ENCODE measurements at regions not wholly inside any gene's neighbourhood (a gene's known extent, or its start where the extent isn't known, plus 50 kb on each side); places are given as distances from the start of the nearest gene placed in this dataset.
A peak's percentile ranks its signal among the peaks of the same experiment; 100 is the strongest.

DNA sequence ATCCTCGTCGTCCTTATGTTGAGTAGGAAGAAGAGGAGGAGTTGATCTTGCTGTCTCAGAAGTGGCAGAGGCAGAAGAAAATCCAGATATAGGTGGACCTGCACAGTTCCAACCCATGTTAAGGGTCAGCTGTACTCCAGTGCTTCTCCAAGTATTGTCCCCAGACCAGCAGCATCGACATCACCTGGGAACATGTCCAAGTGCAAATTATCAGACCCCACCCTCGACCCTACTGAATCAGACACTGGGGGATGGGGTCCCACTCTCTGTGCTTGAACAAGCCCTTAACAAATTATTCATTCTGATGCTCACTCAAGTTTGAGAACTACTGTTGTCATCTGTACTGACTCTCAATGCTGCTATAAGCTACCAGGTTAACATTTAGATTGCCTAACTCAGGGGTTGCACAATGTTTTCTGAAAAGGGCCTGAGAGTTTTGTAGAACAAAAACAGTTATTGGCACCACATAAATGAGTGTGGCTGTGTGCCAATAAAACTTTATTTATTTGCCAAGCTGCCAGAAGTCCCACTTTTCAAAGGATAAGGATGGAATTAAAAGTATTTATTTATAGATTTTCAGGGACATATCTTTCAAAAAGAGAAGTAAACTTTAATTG, 226.7 kb upstream of the IPO5 start:
- no peak overlapping the region for H3K27ac ChIP-seq
- TF ChIP-seq, protein P1, sequence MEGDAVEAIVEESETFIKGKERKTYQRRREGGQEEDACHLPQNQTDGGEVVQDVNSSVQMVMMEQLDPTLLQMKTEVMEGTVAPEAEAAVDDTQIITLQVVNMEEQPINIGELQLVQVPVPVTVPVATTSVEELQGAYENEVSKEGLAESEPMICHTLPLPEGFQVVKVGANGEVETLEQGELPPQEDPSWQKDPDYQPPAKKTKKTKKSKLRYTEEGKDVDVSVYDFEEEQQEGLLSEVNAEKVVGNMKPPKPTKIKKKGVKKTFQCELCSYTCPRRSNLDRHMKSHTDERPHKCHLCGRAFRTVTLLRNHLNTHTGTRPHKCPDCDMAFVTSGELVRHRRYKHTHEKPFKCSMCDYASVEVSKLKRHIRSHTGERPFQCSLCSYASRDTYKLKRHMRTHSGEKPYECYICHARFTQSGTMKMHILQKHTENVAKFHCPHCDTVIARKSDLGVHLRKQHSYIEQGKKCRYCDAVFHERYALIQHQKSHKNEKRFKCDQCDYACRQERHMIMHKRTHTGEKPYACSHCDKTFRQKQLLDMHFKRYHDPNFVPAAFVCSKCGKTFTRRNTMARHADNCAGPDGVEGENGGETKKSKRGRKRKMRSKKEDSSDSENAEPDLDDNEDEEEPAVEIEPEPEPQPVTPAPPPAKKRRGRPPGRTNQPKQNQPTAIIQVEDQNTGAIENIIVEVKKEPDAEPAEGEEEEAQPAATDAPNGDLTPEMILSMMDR (IDR thresholded peaks at IDR 0.05), result no peak
- TF ChIP-seq ZFX (IDR thresholded peaks at IDR 0.05; ENCODE audit: borderline replicate concordance), result no peak

DNA sequence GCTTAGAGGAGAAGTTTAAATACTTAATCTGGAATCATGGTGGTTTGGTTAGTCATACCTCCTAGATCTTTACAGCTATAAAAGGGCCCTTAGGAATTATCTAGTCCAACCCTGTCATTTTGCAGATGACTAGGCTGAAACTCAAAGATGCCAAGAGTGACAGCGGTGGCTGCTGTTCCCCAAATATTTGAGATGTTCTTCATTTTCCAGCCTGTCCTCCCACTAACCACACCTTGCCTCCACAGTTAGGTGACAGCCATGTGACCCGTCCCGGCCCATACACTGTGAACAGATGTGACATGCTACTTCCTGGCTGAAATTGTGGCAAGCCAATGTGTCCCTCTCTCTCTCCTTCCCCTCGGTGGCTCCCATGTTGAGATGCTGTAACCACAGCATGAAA, 225.5 kb upstream of the IPO5 start:
- no peak overlapping the region for H3K27ac ChIP-seq
- TF ChIP-seq, protein P1 (IDR thresholded peaks at IDR 0.05), result no peak
- TF ChIP-seq ZFX (IDR thresholded peaks at IDR 0.05; ENCODE audit: borderline replicate concordance), result no peak

DNA sequence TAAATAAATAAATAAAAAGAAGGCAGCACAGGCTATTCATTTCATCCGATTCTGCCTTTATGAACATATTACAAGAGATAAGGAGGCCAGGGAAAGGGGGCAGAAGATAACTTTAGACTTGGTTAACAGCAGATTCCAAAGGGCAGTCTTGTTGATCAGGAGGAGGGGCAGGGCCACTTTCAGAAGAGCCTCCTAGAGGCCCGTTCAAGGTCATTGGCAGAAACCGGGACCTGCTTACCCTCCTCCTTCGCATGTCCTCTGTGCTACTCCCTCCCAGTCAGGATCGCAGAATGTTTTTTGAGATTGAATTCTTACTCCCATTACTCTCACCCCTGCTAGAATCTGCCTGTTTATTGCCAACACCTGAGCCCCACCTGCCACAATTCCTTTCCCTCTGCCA, 217.0 kb upstream of the IPO5 start:
- no peak overlapping the region for H3K27ac ChIP-seq
- TF ChIP-seq, protein P1 (IDR thresholded peaks at IDR 0.05), result no peak
- no peak for TF ChIP-seq ZFX (IDR thresholded peaks at IDR 0.05; ENCODE audit: borderline replicate concordance)

DNA sequence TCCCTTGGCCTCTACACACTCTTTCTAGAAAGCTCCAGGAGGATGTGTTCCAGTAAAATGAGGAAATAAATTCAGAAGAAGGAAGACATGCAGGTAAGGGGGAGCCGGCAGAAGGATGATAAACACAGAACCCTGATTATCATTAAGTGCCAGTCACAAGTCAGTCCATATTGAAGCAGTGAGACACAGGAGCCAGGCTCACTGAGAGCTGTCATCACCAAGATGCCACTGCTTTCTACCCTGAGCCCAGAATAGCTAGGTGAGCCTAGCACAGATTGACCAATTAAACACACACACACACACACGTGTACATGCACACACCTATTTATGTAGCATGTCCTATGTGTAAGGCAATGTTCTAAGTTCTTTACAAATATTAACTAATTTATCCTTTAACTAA, 211.4 kb upstream of the IPO5 start:
- no peak for TF ChIP-seq ZFX (IDR thresholded peaks at IDR 0.05; ENCODE audit: borderline replicate concordance)
- TF ChIP-seq, protein P1 (IDR thresholded peaks at IDR 0.05), result no peak
- H3K27ac ChIP-seq, result no peak overlapping the region

DNA sequence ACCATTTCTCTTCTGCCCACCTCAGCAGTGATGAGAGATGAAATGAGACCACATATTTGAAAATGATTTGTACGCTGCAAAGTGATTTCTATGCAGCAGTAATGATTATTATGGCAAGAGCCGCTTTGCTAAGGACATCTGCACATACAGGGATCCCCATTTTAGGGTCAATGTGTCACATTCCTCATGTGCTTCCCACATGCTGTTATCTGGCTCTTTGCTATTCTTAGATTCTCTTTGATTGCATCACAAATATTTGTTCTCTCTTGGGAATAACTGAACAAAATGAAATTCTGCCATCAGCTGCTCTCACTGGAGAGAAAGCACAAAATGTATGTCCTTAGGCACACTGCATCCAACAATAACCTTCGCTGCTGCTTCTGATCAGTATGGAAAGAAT, 209.5 kb upstream of the IPO5 start:
- TF ChIP-seq, protein P1 (IDR thresholded peaks at IDR 0.05), result no peak
- no peak for TF ChIP-seq ZFX (IDR thresholded peaks at IDR 0.05; ENCODE audit: borderline replicate concordance)

DNA sequence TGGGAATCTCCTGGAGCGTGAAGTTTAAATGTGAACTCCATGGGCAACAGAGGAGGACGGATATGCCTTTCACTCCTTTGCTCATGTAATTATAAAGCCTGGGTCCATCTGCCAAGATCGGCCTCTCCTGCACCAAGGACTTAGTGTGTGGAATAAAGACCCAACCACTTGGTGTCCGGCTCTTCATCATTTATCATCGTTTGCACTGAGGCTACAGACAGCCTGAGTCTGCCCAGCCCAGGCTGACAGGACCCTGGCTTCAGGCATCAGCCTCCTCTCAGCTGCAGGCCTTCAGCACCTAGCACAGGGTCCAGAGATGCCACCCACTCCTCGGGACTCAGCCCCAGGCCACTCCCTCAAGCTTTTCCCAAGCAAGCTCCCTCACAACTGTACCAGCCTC, 206.8 kb upstream of the IPO5 start:
- H3K27ac ChIP-seq, result no peak overlapping the region
- TF ChIP-seq ZFX (IDR thresholded peaks at IDR 0.05; ENCODE audit: borderline replicate concordance), result no peak
- TF ChIP-seq, protein P1 (IDR thresholded peaks at IDR 0.05), result no peak

More for the DNA sequence above, 209.5 kb upstream of the IPO5 start:
- H3K27ac ChIP-seq, result no peak overlapping the region

DNA sequence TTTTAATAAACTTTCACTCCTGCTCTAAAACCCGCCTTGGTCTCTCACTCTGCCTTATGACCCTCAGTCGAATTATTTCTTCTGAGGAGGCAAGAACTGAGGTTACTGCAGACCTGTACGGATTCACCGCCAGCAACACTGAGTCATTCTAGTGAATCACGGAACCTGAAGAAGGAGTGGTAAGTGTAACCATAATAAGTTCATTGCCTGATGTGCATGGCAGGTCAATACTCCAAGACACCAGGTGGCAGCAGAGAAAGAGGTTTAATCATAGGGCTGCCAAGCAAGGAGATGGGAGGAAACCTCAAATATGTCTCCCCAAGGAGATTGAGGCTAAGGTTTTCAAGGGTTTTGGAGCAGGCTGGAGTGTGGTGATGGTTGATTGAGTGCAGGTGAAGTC, 204.3 kb upstream of the IPO5 start:
- TF ChIP-seq, protein P1 (IDR thresholded peaks at IDR 0.05), result peak; percentile 42
- no peak for TF ChIP-seq ZFX (IDR thresholded peaks at IDR 0.05; ENCODE audit: borderline replicate concordance)
- no peak overlapping the region for H3K27ac ChIP-seq

All from 22Rv1 (cell line).